ENCODE measurements at regions not wholly inside any gene's neighbourhood (a gene's known extent, or its start where the extent isn't known, plus 50 kb on each side); places are given as distances from the start of the nearest gene placed in this dataset.
A peak's percentile ranks its signal among the peaks of the same experiment; 100 is the strongest.

DNA sequence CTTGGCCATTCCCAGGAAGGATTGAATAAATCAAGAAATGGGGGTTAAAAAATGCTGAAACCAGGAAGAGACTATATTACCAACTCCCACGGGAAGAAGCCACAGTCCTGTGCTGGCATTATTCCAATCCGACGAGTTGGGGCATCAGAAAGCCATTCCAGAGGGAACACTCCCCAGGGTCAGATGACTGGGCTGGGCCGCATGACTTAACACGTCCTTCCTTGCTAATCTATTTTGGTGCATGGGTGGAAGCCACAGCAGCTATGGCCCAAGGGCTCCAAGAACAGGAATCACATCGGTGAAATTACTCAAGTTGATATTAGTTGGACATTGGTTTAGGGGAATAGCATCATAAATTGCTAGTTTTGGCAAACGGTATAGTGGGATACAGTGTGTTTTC lies 592.9 kb upstream of the NRP1 start:
- TF ChIP-seq, protein P1, sequence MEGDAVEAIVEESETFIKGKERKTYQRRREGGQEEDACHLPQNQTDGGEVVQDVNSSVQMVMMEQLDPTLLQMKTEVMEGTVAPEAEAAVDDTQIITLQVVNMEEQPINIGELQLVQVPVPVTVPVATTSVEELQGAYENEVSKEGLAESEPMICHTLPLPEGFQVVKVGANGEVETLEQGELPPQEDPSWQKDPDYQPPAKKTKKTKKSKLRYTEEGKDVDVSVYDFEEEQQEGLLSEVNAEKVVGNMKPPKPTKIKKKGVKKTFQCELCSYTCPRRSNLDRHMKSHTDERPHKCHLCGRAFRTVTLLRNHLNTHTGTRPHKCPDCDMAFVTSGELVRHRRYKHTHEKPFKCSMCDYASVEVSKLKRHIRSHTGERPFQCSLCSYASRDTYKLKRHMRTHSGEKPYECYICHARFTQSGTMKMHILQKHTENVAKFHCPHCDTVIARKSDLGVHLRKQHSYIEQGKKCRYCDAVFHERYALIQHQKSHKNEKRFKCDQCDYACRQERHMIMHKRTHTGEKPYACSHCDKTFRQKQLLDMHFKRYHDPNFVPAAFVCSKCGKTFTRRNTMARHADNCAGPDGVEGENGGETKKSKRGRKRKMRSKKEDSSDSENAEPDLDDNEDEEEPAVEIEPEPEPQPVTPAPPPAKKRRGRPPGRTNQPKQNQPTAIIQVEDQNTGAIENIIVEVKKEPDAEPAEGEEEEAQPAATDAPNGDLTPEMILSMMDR (IDR thresholded peaks at IDR 0.05; ENCODE audit: unreplicated experiment in 3 of 3), result no peak
- peak overlapping the region; percentile 55 to 86 (median 79) for H3K27ac Mint-ChIP-seq
- no peak overlapping the region for H3K4me3 Mint-ChIP-seq
- H3K4me1 Mint-ChIP-seq, result peaks cover 9% of the 10 kb centered on the region
- peaks cover 4% of the 10 kb centered on the region for H3K27me3 Mint-ChIP-seq (ENCODE audit: low read depth)
- no peaks in the 10 kb centered on the region for H3K9me3 Mint-ChIP-seq
- peaks cover 4% of the 10 kb centered on the region for H3K36me3 Mint-ChIP-seq (ENCODE audit: low read depth)

DNA sequence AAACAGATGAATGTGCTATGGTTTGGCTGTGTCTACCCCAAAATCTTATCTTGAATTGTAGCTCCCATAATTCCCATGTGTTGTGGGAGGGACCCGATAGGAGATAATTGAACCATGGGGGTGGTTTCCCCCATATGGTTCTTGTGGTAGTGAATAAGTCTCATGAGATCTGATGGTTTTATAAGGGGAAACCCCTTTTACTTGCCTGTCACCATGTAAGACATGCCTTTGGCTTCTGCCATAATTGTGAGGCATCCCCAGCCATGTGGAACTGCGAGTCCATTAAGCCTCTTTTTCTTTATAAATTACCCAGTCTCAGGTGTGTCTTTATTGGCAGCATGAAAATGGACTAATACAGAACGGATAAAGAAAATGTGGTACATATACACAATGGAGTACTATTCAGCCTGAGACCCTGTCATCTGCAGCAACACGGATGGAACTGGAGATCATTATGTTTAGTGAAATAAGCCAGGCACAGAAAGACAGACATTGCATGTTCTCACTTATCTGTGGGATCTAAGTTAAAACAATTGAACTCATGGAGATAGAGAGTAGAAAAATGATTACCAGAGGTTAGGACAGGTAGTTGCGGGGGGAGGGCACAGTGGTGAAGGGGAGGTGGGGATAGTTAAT lies 587.6 kb upstream of the NRP1 start:
- Mint-ChIP-seq H3K4me1 (peaks cover 11% of the 10 kb centered on the region), H3K27ac (no peak overlapping the region), H3K9me3 (peaks cover 16% of the 10 kb centered on the region), H3K36me3 (ENCODE audit: low read depth) (peaks cover 8% of the 10 kb centered on the region), H3K4me3 (no peak overlapping the region), H3K27me3 (ENCODE audit: low read depth) (no peaks in the 10 kb centered on the region)
- TF ChIP-seq, protein P1 (IDR thresholded peaks at IDR 0.05; ENCODE audit: unreplicated experiment in 3 of 3), result no peak

DNA sequence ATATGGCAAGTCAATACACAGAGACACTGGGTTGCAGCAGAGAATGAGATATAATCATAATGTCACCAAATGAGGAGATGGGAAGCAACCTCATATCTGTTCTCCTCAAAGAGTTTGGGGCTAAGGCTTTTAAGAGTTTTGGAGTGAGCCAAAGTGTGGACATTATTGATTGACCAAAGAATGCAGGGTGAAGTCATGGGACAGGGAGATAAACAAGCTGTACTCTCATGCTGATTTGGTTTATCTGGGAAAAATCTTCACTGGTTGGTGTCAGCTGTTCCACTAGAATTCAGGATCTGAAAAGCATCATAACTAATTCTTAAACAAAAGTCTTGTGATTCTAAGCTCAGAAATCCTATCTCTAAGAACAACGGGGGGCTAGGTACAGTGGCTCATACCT lies 585.9 kb upstream of the NRP1 start:
- peaks cover 8% of the 10 kb centered on the region for H3K36me3 Mint-ChIP-seq (ENCODE audit: low read depth)
- no peak overlapping the region for H3K4me3 Mint-ChIP-seq
- TF ChIP-seq, protein P1 (IDR thresholded peaks at IDR 0.05; ENCODE audit: unreplicated experiment in 3 of 3), result no peak
- H3K9me3 Mint-ChIP-seq, result peaks cover 16% of the 10 kb centered on the region
- H3K4me1 Mint-ChIP-seq, result peaks cover 8% of the 10 kb centered on the region
- no peaks in the 10 kb centered on the region for H3K27me3 Mint-ChIP-seq (ENCODE audit: low read depth)
- H3K27ac Mint-ChIP-seq, result no peak overlapping the region

DNA sequence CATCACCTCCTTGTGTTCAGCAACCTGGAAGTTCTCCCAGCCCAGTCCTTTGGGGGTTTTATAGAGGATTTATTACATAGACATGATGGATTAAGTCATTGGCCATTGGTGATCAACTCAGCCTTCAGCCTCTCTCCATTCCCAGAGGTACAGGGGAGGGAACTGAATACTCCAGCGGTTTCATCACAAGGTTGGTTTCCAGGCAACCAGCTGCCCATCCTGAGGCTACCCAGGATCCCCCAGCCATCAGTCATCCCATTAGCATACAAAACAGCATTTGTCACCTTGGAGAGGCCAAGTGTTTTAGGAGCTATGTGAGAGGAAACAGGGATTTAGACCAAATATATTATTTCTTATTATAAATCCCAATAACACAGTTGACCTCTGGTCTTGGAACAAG lies 584.8 kb upstream of the NRP1 start:
- H3K36me3 Mint-ChIP-seq (ENCODE audit: low read depth), result peaks cover 8% of the 10 kb centered on the region
- H3K4me3 Mint-ChIP-seq, result no peak overlapping the region
- no peak overlapping the region for H3K27ac Mint-ChIP-seq
- TF ChIP-seq, protein P1 (IDR thresholded peaks at IDR 0.05; ENCODE audit: unreplicated experiment in 3 of 3), result no peak
- peaks cover 16% of the 10 kb centered on the region for H3K9me3 Mint-ChIP-seq
- H3K27me3 Mint-ChIP-seq (ENCODE audit: low read depth), result no peaks in the 10 kb centered on the region
- H3K4me1 Mint-ChIP-seq, result peaks cover 8% of the 10 kb centered on the region

DNA sequence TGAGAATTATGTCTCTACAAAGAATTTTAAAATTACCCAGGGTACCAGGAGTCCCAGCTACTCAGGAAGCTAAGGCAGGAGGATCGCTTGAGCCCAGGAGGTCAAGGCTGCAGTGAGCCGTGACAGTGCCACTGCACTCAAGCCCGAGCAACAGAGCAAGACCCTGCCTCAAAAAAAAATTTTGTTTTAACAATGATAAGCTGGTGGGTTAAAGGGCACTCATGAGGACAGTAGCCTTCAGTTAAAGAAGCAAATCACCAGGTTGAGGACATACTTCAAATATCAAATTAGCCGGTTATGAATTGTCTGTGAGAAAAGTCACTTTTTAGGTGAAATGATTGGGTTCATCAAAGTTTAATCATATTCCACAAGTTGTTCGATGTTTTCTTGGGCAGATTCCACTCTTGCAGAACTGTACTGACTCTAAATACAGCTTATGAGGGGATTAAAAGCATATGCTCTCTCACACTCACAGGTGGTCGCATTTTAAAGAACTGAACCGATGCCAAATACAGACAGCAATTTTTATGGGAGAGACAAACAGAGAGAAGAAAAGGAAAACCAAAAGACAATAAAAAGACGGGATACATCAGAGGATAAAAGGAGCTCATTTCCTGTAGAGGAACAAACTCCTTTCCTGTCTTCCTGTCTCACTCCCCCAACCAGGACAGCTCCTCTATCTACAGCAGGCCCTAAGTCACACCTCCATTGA lies 582.8 kb upstream of the NRP1 start:
- peaks cover 16% of the 10 kb centered on the region for H3K9me3 Mint-ChIP-seq
- TF ChIP-seq, protein P1 (IDR thresholded peaks at IDR 0.05; ENCODE audit: unreplicated experiment in 3 of 3), result no peak
- H3K36me3 Mint-ChIP-seq (ENCODE audit: low read depth), result peaks cover 4% of the 10 kb centered on the region
- H3K27me3 Mint-ChIP-seq (ENCODE audit: low read depth), result no peaks in the 10 kb centered on the region
- H3K4me3 Mint-ChIP-seq, result no peak overlapping the region
- H3K27ac Mint-ChIP-seq, result peak overlapping the region; percentile 7 to 47 (median 16)
- H3K4me1 Mint-ChIP-seq, result peaks cover 8% of the 10 kb centered on the region

DNA sequence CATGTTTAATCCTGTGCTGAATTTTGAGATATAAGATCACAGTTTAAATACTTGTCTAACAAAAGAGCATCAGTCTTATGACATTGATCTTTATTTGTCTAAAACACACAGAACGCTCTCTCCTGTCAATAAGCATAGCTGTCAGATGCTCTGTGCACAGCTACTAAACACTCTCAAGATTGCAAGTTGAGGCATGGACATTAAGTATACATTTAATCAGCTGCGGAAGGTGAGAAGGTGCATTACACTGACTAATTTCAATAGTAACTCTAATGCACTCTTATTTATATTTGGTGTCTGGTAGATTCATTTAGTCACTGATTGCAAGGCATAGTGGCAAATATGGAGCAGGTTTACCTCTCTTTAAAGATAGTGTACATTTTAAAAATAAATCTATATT lies 580.3 kb upstream of the NRP1 start:
- TF ChIP-seq, protein P1 (IDR thresholded peaks at IDR 0.05; ENCODE audit: unreplicated experiment in 3 of 3), result no peak
- H3K27me3 Mint-ChIP-seq (ENCODE audit: low read depth), result no peaks in the 10 kb centered on the region
- no peak overlapping the region for H3K4me3 Mint-ChIP-seq
- H3K36me3 Mint-ChIP-seq (ENCODE audit: low read depth), result no peaks in the 10 kb centered on the region
- peaks cover 12% of the 10 kb centered on the region for H3K9me3 Mint-ChIP-seq
- no peak overlapping the region for H3K27ac Mint-ChIP-seq
- peaks cover 8% of the 10 kb centered on the region for H3K4me1 Mint-ChIP-seq

All from nephron (organoid).